Activated naive CD4-positive, alpha-beta T cell treated with anti-CD3 and anti-CD28 coated beads, Interleukin-2, amount 50 U/mL, for 16 hours (primary cell): ENCODE measurements at regions not wholly inside any gene's neighbourhood (a gene's known extent, or its start where the extent isn't known, plus 50 kb on each side); places are given as distances from the start of the nearest gene placed in this dataset.
"Not testable (repeated sequence)": the region's sequence is repeated elsewhere in the genome, so short reads cannot be mapped to it uniquely, and the experiment has no call there.

ENCODE experiments used
- DNase-seq: peaks from one replicate; pipeline ENCODE4 v3.0.0-alpha.2; 2020

GRCh38 chr2:133888107-133888506 lies 319.8 kb upstream of the NCKAP5 start:
- no peak for DNase-seq

DNA sequence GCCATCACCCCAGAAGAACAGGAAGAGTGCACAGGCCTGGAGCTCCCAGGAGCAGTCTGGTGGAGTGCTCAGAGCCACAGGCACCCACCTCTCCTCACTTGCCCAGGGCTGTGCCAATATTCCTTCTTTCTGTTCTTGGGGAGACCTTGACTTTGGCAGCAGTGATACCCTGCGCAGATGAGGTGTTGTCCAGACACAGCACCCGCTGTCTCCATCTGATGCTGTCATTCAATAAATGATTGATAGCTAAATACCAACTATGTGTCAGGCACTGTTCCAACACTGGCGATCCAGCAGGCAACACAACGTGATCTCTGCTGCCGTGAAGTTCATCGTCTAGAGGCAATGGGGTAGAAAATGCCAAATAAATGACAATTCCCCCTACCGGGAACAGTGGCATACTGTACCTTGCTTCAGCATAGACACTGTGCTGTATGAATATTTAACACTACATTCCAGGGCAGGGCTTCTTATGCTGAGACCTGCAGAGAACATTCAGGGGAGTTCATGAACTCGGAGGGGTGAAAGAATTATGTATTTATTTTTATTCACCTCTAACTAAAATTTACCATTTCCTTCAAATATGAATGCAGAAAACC lies 320.5 kb upstream of the NCKAP5 start:
- DNase-seq, result no peak

DNA sequence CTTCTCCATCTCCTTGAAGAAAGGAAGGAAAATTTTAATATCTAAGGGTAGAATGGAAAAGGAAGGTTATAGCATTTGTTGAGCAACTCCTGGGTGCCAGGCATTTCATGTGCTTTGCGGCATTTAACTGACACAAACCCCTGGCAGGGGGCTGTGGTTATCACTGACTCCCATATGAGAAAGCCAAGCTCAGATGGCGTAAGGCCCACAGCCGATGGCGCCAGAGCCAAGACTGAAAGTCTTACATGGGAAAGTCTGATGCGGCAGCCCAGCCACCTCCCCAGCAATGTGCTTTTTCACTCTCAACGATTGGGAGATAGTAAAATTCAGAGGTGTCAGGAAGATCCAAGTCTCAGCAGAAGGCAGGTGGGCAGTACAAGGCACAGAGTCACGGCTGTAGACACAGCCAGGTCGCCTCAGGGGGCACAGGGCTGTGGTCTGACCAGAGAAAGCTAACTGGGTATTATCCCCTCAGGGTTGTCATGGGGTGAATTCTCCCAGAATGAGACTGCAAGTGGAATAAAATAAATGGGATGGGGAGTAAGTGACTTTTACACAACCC lies 324.2 kb upstream of the NCKAP5 start:
- no peak for DNase-seq

- no peak for DNase-seq
Measured at GRCh38 chr2:133894429-133894828, 326.2 kb upstream of the NCKAP5 start.

DNA sequence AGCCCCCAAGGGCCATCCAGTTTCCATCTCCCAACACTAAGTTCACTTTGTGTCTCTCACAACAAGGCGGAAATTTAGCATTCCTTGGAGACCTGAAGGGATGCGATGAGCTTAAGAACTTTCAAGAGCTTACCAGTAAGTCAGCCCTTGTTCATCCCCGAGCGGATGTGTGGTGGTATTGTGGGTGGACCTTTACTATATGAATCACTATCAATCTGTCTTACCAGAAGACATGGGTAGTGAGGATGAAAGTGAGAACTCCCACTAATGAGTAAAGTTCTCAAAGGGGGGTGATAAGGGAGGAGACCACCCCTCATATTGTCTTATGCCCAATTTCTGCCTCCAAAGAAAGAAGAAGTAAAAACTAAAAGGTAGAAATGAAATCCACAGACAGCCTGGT lies 329.6 kb upstream of the NCKAP5 start:
- DNase-seq, result not testable (repeated sequence)

- DNase-seq, result no peak
Measured at GRCh38 chr2:133900909-133901308, 332.6 kb upstream of the NCKAP5 start.

DNA sequence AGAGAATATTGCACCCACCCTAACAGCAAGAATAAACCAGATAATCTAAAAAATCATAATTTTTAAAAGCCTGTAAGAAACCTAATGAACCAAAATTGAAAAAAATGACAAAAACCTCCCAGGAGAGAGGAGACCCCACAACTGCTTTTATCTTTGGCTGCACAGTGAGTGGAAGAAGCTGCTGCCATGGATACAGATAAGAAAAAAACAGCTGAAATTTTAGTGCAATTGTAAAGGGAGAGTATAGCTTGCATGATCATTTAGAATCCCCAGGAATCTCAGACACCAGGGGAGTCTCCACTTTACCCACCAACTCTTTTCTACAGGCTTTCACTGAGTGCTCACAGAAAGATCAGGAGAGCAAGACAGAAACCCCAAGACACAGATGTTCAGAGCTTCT lies 338.1 kb upstream of the NCKAP5 start:
- no peak for DNase-seq

- DNase-seq, result no peak
Measured at GRCh38 chr2:133906926-133907325, 338.7 kb upstream of the NCKAP5 start.

DNA sequence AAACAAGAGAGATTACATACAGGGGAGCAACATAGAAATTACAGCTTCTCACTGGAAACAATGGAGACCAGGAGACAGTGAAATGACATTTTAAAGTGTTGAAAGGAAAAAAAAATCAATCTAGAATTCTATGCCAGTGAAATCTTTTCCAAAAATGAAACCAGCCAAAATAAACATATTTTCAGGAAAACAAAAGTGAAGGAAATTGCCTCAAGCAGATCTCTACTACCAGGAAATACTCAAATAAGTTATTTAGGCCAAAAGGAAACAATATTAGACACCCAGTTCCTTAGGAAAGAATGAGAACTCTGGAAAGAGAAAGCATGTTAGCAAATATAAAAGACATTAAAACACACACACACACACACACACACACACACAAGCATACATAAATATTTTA lies 339.9 kb upstream of the NCKAP5 start:
- DNase-seq, result no peak

DNA sequence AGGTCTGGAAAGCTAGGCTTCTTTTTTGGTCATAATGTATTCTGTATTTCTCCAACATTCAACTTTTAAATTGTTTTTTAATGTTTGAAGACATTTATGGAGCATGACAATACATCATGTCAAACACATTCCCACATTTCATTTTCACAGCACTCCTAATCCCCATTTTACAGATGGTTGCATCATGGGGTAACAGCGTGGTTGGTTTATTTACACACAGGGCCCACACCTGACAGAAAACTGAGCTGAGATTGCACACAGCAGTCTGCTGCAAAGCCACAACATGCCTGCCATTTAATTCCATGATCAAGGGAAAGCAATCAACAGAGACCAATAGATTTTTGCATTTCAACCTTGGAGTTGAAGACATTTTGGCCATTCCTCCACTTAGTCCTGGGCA lies 335.7 kb upstream of the MGAT5 start:
- no peak for DNase-seq

- DNase-seq, result no peak
Measured at GRCh38 chr2:133919285-133919684, 334.6 kb upstream of the MGAT5 start.

DNA sequence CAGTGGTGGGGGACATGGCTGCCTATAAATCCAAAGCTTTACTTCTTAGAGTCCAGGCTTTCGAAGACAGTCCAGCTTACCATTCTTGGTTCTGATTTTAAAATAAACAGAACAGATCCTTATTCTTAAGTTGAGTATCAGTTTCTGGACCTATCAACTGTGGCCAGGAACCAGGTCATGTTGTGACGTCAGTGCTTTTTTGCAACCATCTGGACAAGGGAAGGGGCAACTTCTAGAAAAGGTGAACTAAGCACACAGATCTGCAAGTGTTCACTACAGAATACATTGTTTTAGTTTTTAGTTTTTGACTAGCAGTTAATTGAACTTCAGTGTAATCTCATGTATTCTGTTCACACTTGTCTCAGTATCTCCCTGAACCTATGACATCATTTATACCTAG lies 326.0 kb upstream of the MGAT5 start:
- no peak for DNase-seq

DNA sequence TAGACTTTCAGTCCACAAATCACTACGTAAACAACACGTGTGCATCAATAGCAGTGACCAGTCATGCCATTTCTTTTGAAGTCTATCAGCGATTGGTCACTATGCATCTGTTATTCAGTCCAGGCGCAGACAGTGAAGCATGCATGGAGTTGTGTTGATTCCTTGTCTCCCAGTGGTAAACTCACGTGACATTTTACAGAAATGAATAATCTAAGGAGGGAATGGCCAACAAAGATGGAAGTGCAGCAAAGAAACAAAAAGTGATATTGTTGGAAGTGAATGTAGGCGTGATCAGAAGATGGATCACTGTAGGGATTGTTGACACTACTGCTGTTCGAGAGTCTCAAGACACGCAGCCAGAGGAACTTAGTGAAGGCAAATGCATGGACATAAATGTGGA lies 317.8 kb upstream of the MGAT5 start:
- DNase-seq, result no peak

DNA sequence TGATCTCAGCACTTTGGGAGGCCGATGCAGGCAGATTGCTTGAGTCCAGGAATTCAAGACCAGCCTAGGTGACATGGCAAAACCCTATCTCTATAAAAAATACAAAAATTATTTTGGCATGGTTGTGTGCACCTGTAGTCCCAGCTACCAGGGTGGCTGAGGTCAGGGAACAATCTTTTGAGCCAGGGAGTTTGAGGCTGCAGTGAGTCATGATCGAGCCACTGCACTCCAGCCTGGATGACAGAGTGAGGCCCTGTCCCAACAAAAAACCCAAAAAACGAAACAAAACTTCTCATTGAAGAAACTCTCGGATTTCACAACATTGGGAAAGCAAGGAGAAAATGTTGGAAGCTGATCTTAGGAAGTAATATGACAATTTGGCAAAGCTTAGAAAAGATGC lies 317.3 kb upstream of the MGAT5 start:
- DNase-seq, result no peak

DNA sequence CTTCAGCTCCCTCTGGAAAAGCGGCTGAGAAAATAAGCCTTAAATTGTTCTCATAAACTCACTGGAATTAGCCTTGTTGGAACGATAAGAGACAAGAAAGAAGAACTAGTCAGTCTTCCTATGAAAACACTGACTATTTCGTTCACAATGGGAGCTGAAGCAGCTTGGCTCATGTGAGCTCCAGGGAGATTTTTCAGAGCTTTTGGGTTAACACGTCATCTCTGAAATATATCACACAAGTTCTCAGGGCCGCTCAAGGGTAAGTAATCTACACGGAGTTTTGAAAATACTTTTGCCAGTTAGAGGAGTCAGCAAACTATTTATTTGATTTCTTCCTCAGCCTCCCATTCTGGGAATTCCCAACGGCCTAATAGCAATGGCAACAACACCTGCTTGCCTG lies 316.2 kb upstream of the MGAT5 start:
- DNase-seq, result no peak

- no peak for DNase-seq
Measured at GRCh38 chr2:133940134-133940533, 313.7 kb upstream of the MGAT5 start.

DNA sequence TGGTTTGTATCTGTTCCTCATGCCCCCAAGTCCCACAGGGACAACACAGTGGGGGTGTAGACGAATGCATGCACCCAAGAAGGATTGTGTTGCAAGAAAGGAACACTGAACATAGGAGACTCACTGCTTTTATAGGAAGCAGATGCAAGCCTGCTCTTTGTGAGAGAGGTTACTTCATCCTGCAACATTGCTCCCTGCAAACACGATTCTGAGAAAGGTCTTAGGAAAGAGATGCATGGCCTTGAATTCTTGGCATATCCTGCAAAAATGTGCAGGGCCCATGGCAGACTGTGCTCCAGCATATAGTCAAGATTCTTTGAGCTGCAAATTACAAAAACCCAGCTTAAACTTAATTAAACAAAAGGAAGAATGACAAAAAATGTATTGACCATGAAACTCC lies 312.2 kb upstream of the MGAT5 start:
- DNase-seq, result no peak

GRCh38 chr2:133942398-133942797 lies 311.5 kb upstream of the MGAT5 start:
- no peak for DNase-seq

GRCh38 chr2:133943108-133943507 lies 310.8 kb upstream of the MGAT5 start:
- no peak for DNase-seq

DNA sequence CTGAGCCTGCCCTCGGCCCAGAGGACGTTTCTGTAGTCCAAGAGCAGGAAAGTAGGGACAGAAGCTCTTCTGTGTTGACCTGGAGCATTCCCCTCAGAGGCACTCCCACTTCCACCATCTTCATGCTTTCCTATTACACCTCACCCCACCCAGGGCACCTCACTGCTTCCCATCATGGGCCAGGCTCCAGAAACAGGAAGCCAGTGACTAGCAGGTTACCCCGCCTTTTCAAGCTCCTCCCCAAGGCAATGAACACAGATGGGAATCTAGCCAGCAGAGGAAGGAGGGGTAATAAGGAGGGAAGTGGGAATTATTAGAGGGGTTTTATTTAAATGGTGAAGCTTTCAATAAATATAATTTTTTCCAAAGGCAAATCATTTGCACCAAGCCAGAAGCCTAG lies 308.8 kb upstream of the MGAT5 start:
- no peak for DNase-seq

DNA sequence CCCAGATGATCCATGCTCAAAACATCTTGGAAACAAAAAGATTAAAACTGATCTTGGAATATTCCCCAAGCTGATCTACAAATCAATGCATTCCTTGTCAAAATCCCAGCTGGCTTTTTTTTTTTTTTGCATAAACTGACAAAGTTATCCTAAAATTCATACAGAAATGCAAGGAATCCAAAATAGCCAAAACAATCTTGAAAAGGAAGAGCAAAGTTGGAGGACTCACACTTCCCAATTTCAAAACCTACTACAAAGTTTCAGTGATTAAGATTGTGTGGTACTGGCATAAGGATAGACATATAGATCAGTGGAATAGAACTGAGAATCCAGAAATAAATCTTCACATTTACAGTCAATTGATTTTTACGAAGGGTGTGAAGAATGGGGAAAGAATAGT lies 306.8 kb upstream of the MGAT5 start:
- DNase-seq, result no peak

DNA sequence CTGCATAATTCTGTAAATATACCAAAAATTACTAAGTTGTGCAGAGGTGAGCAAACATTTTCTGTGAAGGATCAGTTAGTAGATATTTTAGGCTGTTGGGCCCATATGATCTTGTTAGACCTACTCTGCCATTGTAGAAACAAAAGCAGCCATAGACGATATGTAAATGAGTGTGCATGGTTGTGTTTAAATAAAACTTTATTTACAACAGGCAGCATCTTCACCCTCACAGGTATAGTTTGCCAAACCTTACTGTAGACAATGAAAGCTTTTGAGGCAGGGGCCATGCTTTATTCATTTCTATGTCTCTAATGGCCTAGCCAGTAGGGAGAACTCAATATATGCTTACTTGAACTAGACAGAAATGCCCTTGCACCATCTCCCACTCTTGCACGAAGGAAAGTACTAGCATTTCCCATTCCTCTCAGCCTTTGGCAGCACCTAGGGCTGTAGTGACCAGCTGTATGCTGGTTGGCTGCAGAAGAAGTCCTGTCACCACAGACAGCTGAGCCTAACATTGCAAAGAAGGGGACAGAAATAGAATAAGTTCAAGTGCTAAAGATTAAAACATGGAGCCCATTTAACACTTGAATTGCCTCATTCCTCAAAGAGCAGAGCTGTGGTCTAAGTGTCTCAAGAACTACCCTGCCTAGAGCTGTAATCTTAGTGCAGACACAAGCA lies 305.1 kb upstream of the MGAT5 start:
- DNase-seq, result no peak

DNA sequence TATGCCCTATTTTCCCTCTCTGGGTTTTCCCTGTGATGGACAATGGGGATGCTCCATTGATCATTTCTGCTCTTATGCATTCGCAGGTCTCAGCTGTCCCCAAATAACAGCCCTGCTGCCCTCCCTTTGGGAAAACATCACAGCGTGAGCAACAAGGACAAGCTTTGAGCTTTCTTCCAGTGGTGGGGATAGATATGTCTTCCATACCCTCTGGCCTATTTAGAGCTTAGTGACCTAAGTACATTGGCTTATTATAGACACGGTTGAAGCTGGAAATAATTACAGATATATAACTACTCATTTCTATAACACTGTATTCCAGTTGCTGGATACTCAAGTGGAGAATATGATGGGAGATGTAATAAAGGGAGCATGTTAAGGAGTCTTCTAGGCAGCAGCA lies 304.3 kb upstream of the MGAT5 start:
- DNase-seq, result no peak

DNA sequence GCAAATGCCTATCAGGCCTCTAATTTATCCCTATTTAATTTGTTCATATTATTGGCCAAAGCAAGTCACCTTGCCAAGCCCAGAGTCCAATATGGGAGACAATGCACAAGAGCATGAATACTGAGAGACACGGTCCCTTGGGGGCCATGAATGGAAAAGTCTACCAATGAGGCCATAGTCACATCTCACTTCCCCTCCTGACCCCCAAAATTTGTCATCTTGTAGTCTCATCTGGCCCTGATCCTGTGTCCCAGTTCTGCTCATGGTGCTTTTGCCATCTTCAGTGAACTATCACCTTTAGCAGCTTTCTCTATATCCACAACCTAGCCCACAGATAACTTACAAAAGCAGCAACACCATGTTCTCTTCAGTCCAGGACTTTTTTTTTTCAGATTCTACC lies 302.7 kb upstream of the MGAT5 start:
- DNase-seq, result no peak

GRCh38 chr2:133952420-133952819 lies 301.5 kb upstream of the MGAT5 start:
- DNase-seq, result no peak
